AG10803 (cell line): ENCODE measurements at regions not wholly inside any gene's neighbourhood (a gene's known extent, or its start where the extent isn't known, plus 50 kb on each side); places are given as distances from the start of the nearest gene placed in this dataset.

Experiments used
- DNase-seq: peaks from one replicate; pipeline ENCODE4 v3.0.0; 2010; ENCODE audit warnings: low read depth
- H3K4me3 ChIP-seq: 2 replicates; pipeline ENCODE4 v1.5.1; 2011; ENCODE audit warnings: mild to moderate bottlenecking, low read length, control low read depth
- TF ChIP-seq, protein P1 (sequence below): conservative IDR thresholded peaks from 2 replicates; pipeline ENCODE4 v1.5.1; 2011; ENCODE audit warnings: mild to moderate bottlenecking, low read length, control low read depth, inconsistent platforms

DNA sequence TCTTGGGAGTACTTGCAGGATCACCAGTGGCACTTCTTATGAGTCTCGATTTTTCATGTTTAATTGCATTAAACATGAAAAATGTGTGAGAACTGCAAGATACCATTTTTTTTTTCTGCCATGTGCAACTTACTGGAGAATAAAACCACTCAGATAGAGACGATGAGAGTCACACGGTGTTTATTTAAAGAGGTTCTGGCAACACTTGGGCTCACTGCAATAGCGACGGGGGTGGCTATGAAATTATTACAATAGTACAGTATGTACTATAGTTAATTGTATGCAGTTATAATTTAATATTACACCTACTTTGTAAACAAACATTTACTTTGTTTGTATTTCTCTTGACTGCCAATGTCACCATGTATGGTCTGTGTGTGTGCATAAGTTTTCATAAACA, 479.8 kb downstream of the NUP35 start:
- TF ChIP-seq, protein P1, sequence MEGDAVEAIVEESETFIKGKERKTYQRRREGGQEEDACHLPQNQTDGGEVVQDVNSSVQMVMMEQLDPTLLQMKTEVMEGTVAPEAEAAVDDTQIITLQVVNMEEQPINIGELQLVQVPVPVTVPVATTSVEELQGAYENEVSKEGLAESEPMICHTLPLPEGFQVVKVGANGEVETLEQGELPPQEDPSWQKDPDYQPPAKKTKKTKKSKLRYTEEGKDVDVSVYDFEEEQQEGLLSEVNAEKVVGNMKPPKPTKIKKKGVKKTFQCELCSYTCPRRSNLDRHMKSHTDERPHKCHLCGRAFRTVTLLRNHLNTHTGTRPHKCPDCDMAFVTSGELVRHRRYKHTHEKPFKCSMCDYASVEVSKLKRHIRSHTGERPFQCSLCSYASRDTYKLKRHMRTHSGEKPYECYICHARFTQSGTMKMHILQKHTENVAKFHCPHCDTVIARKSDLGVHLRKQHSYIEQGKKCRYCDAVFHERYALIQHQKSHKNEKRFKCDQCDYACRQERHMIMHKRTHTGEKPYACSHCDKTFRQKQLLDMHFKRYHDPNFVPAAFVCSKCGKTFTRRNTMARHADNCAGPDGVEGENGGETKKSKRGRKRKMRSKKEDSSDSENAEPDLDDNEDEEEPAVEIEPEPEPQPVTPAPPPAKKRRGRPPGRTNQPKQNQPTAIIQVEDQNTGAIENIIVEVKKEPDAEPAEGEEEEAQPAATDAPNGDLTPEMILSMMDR = no peak
- H3K4me3 ChIP-seq = no peak overlapping the region
- DNase-seq = no peak

DNA sequence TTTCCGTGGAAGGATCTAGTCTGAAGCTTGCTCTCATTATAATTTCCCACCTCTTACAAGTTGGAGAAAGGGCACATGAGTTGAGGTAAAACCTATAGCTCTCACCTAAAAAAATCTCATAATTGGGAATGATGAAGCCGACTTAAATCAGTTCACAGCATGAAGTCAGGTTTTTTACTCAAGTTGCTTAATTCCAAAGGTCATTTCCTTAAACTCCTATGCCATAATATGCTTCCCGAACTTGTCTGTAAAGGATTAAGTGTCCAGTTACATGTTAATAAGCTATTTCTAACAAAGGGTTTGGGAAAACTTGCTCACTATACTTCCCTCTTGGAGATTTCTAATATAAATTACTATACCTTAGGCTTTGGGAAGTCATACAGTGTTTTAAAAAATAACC, 481.2 kb downstream of the NUP35 start:
- no peak for DNase-seq
- H3K4me3 ChIP-seq = no peak overlapping the region
- TF ChIP-seq, protein P1 = no peak

DNA sequence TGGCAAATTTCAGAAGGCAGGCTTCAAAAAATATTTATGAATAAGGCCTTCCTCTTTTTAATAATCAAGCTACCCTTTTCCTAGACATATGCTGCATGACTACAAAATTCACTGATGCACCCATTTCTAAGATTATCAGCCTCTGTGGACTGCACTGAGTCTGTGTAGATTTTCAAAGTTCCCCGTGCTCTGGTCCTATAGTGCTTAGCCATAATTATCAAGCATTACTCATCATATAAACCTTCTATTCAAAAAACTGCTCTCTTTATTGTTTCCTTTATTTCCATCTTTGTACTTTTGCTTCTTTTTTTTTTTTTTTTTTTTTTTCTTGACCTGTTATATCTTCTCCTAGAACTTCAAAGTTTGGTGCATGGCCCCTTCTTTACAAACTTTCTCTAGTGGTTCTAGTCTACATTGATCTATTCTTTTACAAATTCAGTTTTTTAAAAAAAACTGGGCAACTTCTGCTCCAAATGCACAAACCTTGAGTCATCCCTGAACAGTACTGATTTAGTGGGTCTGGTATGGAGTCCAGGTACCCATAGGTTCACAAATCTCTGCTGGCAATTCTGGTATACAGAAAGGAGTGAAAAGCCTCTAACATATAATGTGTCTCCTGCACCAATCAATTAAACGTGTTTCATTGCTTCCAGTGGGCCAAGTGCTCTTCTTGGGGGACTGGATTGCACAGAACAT, 481.9 kb downstream of the NUP35 start:
- DNase-seq = no peak
- H3K4me3 ChIP-seq = no peak overlapping the region
- TF ChIP-seq, protein P1 = no peak

GRCh38 chr2:183606718-183607085, 482.5 kb downstream of the NUP35 start:
- DNase-seq = no peak
- H3K4me3 ChIP-seq = no peak overlapping the region
- TF ChIP-seq, protein P1 = no peak

DNA sequence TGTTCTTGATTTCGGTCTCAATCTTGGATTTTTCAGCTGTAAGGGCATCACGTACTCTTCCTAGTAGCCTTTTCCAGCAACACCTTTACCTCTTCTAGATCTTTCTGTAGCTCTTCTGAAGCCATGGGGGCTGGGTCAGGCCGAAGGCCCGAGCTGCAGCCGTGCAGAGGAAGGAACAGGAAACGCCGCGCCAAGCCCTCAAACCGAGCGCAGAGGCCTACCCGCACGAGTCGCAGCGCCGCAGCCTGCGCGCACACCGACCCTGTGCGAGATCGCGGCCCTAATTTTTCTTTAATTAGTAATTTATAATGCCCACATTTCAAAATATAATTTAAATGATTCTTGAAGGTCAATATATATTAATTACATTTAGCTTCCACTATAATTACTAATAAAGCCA, 483.8 kb downstream of the NUP35 start:
- no peak for DNase-seq
- TF ChIP-seq, protein P1 = no peak
- no peak overlapping the region for H3K4me3 ChIP-seq

DNA sequence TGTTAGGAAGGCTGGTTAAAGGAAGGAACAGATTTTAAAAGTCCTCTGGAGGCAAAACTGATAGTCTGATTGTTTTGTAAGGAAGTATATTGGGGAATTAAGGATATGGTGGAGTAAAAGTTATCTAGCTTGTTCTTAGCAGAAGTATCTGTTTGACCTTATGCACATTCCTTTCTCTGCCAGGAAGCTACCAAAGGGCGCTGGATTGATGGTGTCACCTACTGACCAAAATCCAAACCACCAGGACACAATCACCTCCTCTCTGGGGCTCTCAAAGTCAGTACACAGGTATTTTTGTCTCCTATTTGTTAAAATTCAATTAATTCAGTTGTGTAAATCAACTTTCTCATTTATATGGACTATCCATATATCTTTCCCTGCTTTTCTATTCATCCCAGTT, 484.5 kb downstream of the NUP35 start:
- no peak for DNase-seq
- TF ChIP-seq, protein P1 = no peak
- no peak overlapping the region for H3K4me3 ChIP-seq

DNA sequence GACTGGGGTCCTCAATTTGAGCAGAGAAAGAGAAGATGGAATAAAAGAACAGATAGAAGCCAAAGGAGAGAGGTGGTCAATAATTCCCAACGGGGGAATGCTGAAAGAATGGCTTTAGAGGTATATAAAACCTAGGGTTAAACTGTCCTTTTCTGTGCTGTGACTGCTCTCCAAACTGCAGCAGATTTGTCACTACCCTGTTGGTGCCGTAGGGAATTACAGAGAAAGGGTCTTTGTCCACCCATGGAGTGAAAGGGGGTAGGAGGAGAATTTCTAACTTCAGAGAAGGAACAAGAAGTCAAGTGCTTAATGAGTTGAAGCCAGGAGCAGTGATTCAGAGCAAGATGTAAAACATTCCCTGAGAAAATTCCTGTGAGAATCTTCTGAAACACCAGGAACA, 486.5 kb downstream of the NUP35 start:
- DNase-seq = no peak
- TF ChIP-seq, protein P1 = no peak
- H3K4me3 ChIP-seq = no peak overlapping the region
